HepG2 (cell line): ENCODE measurements at regions not wholly inside any gene's neighbourhood (a gene's known extent, or its start where the extent isn't known, plus 50 kb on each side); places are given as distances from the start of the nearest gene placed in this dataset.

ENCODE experiments used
- ADNP ChIP-seq: sonication (generic); formaldehyde crosslinking; IDR thresholded peaks from 2 replicates; pipeline ENCODE4 v1.4.0; 2020; ENCODE audit warnings: missing genetic modification reagents
- AHR ChIP-seq: IDR thresholded peaks from 2 replicates; pipeline ENCODE4 v1.6.1; 2018; ENCODE audit warnings: missing genetic modification reagents, missing compliant biosample characterization
- ARID4A ChIP-seq: sonication (generic); formaldehyde crosslinking; IDR thresholded peaks from 2 replicates; pipeline ENCODE4 v1.5.0; 2020; ENCODE audit warnings: mild to moderate bottlenecking, missing genetic modification reagents, borderline replicate concordance
- ARNTL ChIP-seq: sonication (generic); formaldehyde crosslinking; IDR thresholded peaks from 2 replicates; pipeline ENCODE4 v1.4.0; 2020; ENCODE audit warnings: mild to moderate bottlenecking, missing genetic modification reagents
- CBX5 ChIP-seq: sonication (generic); formaldehyde crosslinking; IDR thresholded peaks from 2 replicates; pipeline ENCODE4 v1.4.0; 2020; ENCODE audit warnings: missing genetic modification reagents, borderline replicate concordance
- CCDC6 ChIP-seq: sonication (generic); formaldehyde crosslinking; IDR thresholded peaks from 2 replicates; pipeline ENCODE4 v1.8.1; 2022; ENCODE audit warnings: mild to moderate bottlenecking, missing genetic modification reagents, moderate library complexity
- ELF3 ChIP-seq: IDR thresholded peaks from 2 replicates; pipeline ENCODE4 v1.6.1; 2016; ENCODE audit warnings: missing genetic modification reagents, missing compliant biosample characterization
- ETV6 ChIP-seq: sonication (generic); formaldehyde crosslinking; conservative IDR thresholded peaks from 2 replicates; pipeline ENCODE4 v1.4.0; 2020; ENCODE audit warnings: missing genetic modification reagents
- FOSL1 ChIP-seq: sonication (generic); formaldehyde crosslinking; IDR thresholded peaks from 2 replicates; pipeline ENCODE4 v1.9.0; 2021; ENCODE audit warnings: missing genetic modification reagents, borderline replicate concordance
- GATAD2A ChIP-seq: IDR thresholded peaks from 2 replicates; pipeline ENCODE4 v1.6.1; 2016
- HCFC1 ChIP-seq: fragments of 150-350 bp; IDR thresholded peaks from 2 replicates; pipeline ENCODE4 v1.6.1; 2014; ENCODE audit warnings: low read depth, low read length
- HDAC1 ChIP-seq: sonication (generic); formaldehyde crosslinking; IDR thresholded peaks from 2 replicates; pipeline ENCODE4 v1.5.1; 2020; ENCODE audit warnings: mild to moderate bottlenecking, missing genetic modification reagents
- NFIC ChIP-seq: IDR thresholded peaks from 2 replicates; pipeline ENCODE4 v1.6.1; 2012; ENCODE audit warnings: mild to moderate bottlenecking, low read length, inconsistent platforms
- NR2F6 ChIP-seq, 2 experiments: IDR thresholded peaks; 2 replicates each; pipeline ENCODE4 v1.6.1; 2016; ENCODE audit warnings: antibody characterized with exemption in 1 of 2, mild to moderate bottlenecking in 1 of 2
- SMAD9 ChIP-seq: sonication (generic); formaldehyde crosslinking; IDR thresholded peaks from 2 replicates; pipeline ENCODE4 v1.5.1; 2020; ENCODE audit warnings: mild to moderate bottlenecking, missing genetic modification reagents
- TEAD3 ChIP-seq: optimal IDR thresholded peaks from 2 replicates; pipeline ENCODE3; 2016; ENCODE audit warnings: borderline replicate concordance
- XRCC5 ChIP-seq: fragments of 200-400 bp; formaldehyde crosslinking; optimal IDR thresholded peaks from 2 replicates; pipeline ENCODE3; 2017; ENCODE audit warnings: mild to moderate bottlenecking, low read length
- ZBTB1 ChIP-seq: sonication (generic); formaldehyde crosslinking; IDR thresholded peaks from 2 replicates; pipeline ENCODE4 v1.4.0; 2020; ENCODE audit warnings: missing genetic modification reagents, borderline replicate concordance
- ZFAT ChIP-seq: sonication (generic); formaldehyde crosslinking; conservative IDR thresholded peaks from 2 replicates; pipeline ENCODE4 v1.8.1; 2023; ENCODE audit warnings: missing genetic modification reagents, inconsistent platforms
- ZNF160 ChIP-seq: sonication (generic); formaldehyde crosslinking; IDR thresholded peaks from 2 replicates; pipeline ENCODE4 v1.8.0; 2022; ENCODE audit warnings: mild to moderate bottlenecking, inconsistent platforms, missing genetic modification reagents
- ZNF263 ChIP-seq: sonication (generic); formaldehyde crosslinking; IDR thresholded peaks from 2 replicates; pipeline ENCODE4 v1.4.0; 2020; ENCODE audit warnings: missing genetic modification reagents
- ZNF264 ChIP-seq: sonication (generic); formaldehyde crosslinking; IDR thresholded peaks from 2 replicates; pipeline ENCODE4 v1.4.0; 2020; ENCODE audit warnings: missing genetic modification reagents
- ZNF292 ChIP-seq: sonication (generic); formaldehyde crosslinking; IDR thresholded peaks from 2 replicates; pipeline ENCODE4 v1.8.1; 2022; ENCODE audit warnings: mild to moderate bottlenecking, low read depth, missing genetic modification reagents, borderline replicate concordance
- ZNF431 ChIP-seq: sonication (generic); formaldehyde crosslinking; IDR thresholded peaks from 2 replicates; pipeline ENCODE4 v1.9.0; 2022; ENCODE audit warnings: missing genetic modification reagents, low read depth, mild to moderate bottlenecking, borderline replicate concordance
- ZNF446 ChIP-seq: sonication (generic); formaldehyde crosslinking; IDR thresholded peaks from 2 replicates; pipeline ENCODE4 v1.5.0; 2020; ENCODE audit warnings: mild to moderate bottlenecking, missing genetic modification reagents
- ZNF468 ChIP-seq: sonication (generic); formaldehyde crosslinking; IDR thresholded peaks from 2 replicates; pipeline ENCODE4 v1.8.0; 2022; ENCODE audit warnings: mild to moderate bottlenecking, moderate library complexity, missing genetic modification reagents
- ZNF549 ChIP-seq: sonication (generic); formaldehyde crosslinking; IDR thresholded peaks from 2 replicates; pipeline ENCODE4 v1.5.0; 2020; ENCODE audit warnings: missing genetic modification reagents
- ZNF792 ChIP-seq: IDR thresholded peaks from 2 replicates; pipeline ENCODE4 v1.6.1; 2016
- ZNF841 ChIP-seq: sonication (generic); formaldehyde crosslinking; IDR thresholded peaks from 2 replicates; pipeline ENCODE4 v1.8.1; 2023; ENCODE audit warnings: missing genetic modification reagents, borderline replicate concordance

DNA sequence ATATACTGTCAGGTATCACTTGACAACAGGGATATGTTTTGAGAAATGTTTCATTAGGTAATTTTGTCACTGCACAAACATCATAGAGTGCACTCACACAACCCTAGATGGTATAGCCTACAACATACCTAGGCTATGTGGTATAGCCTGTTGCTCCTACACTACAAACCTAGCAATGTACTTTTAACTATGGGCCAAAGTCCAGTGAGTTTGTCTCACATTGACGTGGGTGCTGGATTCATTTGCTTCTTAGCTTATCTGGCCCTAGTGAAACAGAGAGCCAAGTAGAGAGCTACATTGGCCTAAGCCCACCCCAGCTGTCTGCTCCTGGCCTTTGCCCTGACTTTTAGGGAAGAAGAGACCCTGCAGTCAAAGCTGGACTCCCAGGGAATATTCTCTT lies 180.7 kb upstream of the EGFLAM start (continued):
- no peak for TF ChIP-seq ARID4A (CRISPR knock-in tag)
- TF ChIP-seq ZNF549 (CRISPR knock-in tag), result 0 out of 2 replicates have a peak, but pooled peaks have one; percentile 40
- TF ChIP-seq ELF3 (CRISPR knock-in tag), result no peak
- TF ChIP-seq NFIC, result no peak
- TF ChIP-seq TEAD3 (CRISPR knock-in tag), result peak; percentile 82
- TF ChIP-seq ZNF468 (CRISPR knock-in tag), result no peak
- no peak for TF ChIP-seq AHR (CRISPR knock-in tag)
- no peak for TF ChIP-seq ZBTB1
- no peak for TF ChIP-seq ZNF292 (CRISPR knock-in tag)
- peak; percentile 22 for TF ChIP-seq XRCC5
- no peak for TF ChIP-seq ZNF431 (CRISPR knock-in tag)
- TF ChIP-seq GATAD2A, result peak; percentile 54; the same call in 1 of the 2 replicates
- no peak for TF ChIP-seq ETV6 (CRISPR knock-in tag)
- no peak for TF ChIP-seq HDAC1
- no peak for TF ChIP-seq ZNF792 (CRISPR knock-in tag)
- 0 out of 2 replicates have a peak, but pooled peaks have one; percentile 27 for TF ChIP-seq ARNTL (CRISPR knock-in tag)
- TF ChIP-seq ZNF263, result no peak
- TF ChIP-seq ZNF264 (CRISPR knock-in tag), result no peak
- TF ChIP-seq CCDC6 (CRISPR knock-in tag), result no peak
- no peak for TF ChIP-seq ZNF841 (CRISPR knock-in tag)
- TF ChIP-seq ADNP, result 0 out of 2 replicates have a peak, but pooled peaks have one; percentile 18
- no peak for TF ChIP-seq HCFC1
- TF ChIP-seq NR2F6 (IDR thresholded peaks at IDR 0.05), result no peak
- no peak for TF ChIP-seq NR2F6 (CRISPR knock-in tag; IDR thresholded peaks at IDR 0.05)
- TF ChIP-seq CBX5 (CRISPR knock-in tag), result no peak
- no peak for TF ChIP-seq ZNF160 (CRISPR knock-in tag)
- no peak for TF ChIP-seq ZNF446 (CRISPR knock-in tag)
- no peak for TF ChIP-seq ZFAT (CRISPR knock-in tag)
- no peak for TF ChIP-seq FOSL1 (CRISPR knock-in tag)
- TF ChIP-seq SMAD9, result no peak
